A549 (cell line): ENCODE measurements at regions not wholly inside any gene's neighbourhood (a gene's known extent, or its start where the extent isn't known, plus 50 kb on each side); places are given as distances from the start of the nearest gene placed in this dataset.

ENCODE experiments used
- ATAC-seq, 2 experiments: fragments of 200-7000 bp in 1 of 2; fragments of >200 bp in 1 of 2; cut with Nextera tagmentation in 1 of 2; cut with Tn5 transposase in 1 of 2; 3 replicates each; pipeline versions ENCODE4 v1.8.0 to v1.9.1; 2018 to 2020; ENCODE audit warnings: mild to moderate bottlenecking in 1 of 2, moderate library complexity in 1 of 2
- CTCF ChIA-PET: fragments of 300-600 bp; sonication (Branson Sonifier 250); formaldehyde crosslinking; extraction: SDS; loops from one replicate; lab custom pipeline; 2021; ENCODE audit warnings: antibody characterized with exemption, inconsistent platforms; lab: Yijun Ruan, JAX
- POLR2A ChIA-PET: fragments of 350-600 bp; formaldehyde crosslinking; extraction: SDS; loops from one replicate; lab custom pipeline; 2021; ENCODE audit warnings: antibody characterized with exemption, inconsistent platforms; lab: Yijun Ruan, JAX
- DNase-seq, 2 experiments: peaks; one replicate each; pipeline versions ENCODE4 v3.0.0 to v3.0.0-alpha.2; 2011 to 2016; ENCODE audit warnings: low read depth in 1 of 2, low spot score in 1 of 2
- FAIRE-seq: peaks from 2 replicates; lab custom pipeline; 2011; peaks lifted over from hg19 to GRCh38; lab: Jason Lieb, UNC
- H3K27ac ChIP-seq, 2 experiments: fragments of >200 bp; sonication (Bioruptor Twin); formaldehyde crosslinking; 3 replicates each; pipeline ENCODE4 v1.5.1; 2016 to 2017
- H3K4me1 ChIP-seq: fragments of >200 bp; sonication (Bioruptor Twin); formaldehyde crosslinking; 3 replicates; pipeline ENCODE4 v1.6.1; 2016
- H3K4me2 ChIP-seq: fragments of >200 bp; sonication (Bioruptor Twin); formaldehyde crosslinking; 3 replicates; pipeline ENCODE4 v1.6.1; 2016
- H3K4me3 ChIP-seq: fragments of >200 bp; sonication (Bioruptor Twin); formaldehyde crosslinking; 3 replicates; pipeline ENCODE4 v1.5.1; 2016
- H3K9me3 ChIP-seq: fragments of >200 bp; sonication (Bioruptor Twin); formaldehyde crosslinking; 3 replicates; pipeline ENCODE4 v1.6.1; 2016
- BHLHE40 ChIP-seq: IDR thresholded peaks from 2 replicates; pipeline ENCODE4 v1.6.1; 2012; ENCODE audit warnings: low read depth, low read length, inconsistent platforms
- CBX8 ChIP-seq: fragments of 200-600 bp; sonication (generic); IDR thresholded peaks from 2 replicates; pipeline ENCODE4 v1.6.1; 2016
- CHD2 ChIP-seq: fragments of 150-350 bp; IDR thresholded peaks from 2 replicates; pipeline ENCODE4 v1.6.1; 2014; ENCODE audit warnings: low read length; ENCODE audit not compliant: partially characterized antibody
- CHD4 ChIP-seq: fragments of 200-600 bp; sonication (generic); IDR thresholded peaks from 2 replicates; pipeline ENCODE4 v1.6.1; 2016; ENCODE audit warnings: antibody characterized with exemption, mild to moderate bottlenecking, borderline replicate concordance
- EHMT2 ChIP-seq: fragments of 200-600 bp; sonication (generic); IDR thresholded peaks from 2 replicates; pipeline ENCODE4 v1.6.1; 2016; ENCODE audit warnings: antibody characterized with exemption, low read depth, mild to moderate bottlenecking, moderate library complexity
- ELK1 ChIP-seq: fragments of 150-350 bp; IDR thresholded peaks from 2 replicates; pipeline ENCODE4 v1.6.1; 2014; ENCODE audit warnings: low read depth, mild to moderate bottlenecking, low read length
- FOXS1 ChIP-seq: fragments of 250-450 bp; sonication (Bioruptor Pico); IDR thresholded peaks from 2 replicates; pipeline ENCODE4 v1.5.0; 2020; ENCODE audit warnings: mild to moderate bottlenecking, moderate library complexity
- HOXB5 ChIP-seq: fragments of 250-450 bp; sonication (Bioruptor Pico); IDR thresholded peaks from 2 replicates; pipeline ENCODE4 v1.5.0; 2020; ENCODE audit warnings: mild to moderate bottlenecking, moderate library complexity
- JUN ChIP-seq, 2 experiments: fragments of >200 bp; sonication (Bioruptor Twin); formaldehyde crosslinking; IDR thresholded peaks; 2 replicates in 1 of 2; 3 replicates in 1 of 2; pipeline ENCODE4 v1.6.1; 2016 to 2017
- JUNB ChIP-seq: fragments of >200 bp; sonication (Bioruptor Twin); formaldehyde crosslinking; IDR thresholded peaks from 2 replicates; pipeline ENCODE4 v1.6.1; 2016
- NFE2L2 ChIP-seq: fragments of 150-350 bp; conservative IDR thresholded peaks from 2 replicates; pipeline ENCODE4 v1.6.1; 2014; ENCODE audit warnings: low read length
- PHF8 ChIP-seq: fragments of 200-600 bp; sonication (generic); IDR thresholded peaks from 2 replicates; pipeline ENCODE4 v1.6.1; 2016; ENCODE audit warnings: low read depth, mild to moderate bottlenecking, antibody characterized with exemption, moderate library complexity, borderline replicate concordance
- RARB ChIP-seq: fragments of 250-450 bp; sonication (Bioruptor Pico); IDR thresholded peaks from 2 replicates; pipeline ENCODE4 v1.8.0; 2021; ENCODE audit warnings: mild to moderate bottlenecking, moderate library complexity
- REST ChIP-seq: fragments of 200-600 bp; sonication (generic); IDR thresholded peaks from 2 replicates; pipeline ENCODE4 v1.6.1; 2016; ENCODE audit warnings: antibody characterized with exemption, mild to moderate bottlenecking, moderate library complexity
- RFX5 ChIP-seq: fragments of 450-650 bp; IDR thresholded peaks from 2 replicates; pipeline ENCODE4 v1.7.1; 2014; ENCODE audit warnings: antibody characterized with exemption, mild to moderate bottlenecking, moderate library complexity
- USF2 ChIP-seq: fragments of 450-650 bp; IDR thresholded peaks from 2 replicates; pipeline ENCODE4 v1.6.1; 2014; ENCODE audit warnings: antibody characterized with exemption
- ZC3H11A ChIP-seq: fragments of 450-650 bp; IDR thresholded peaks from 2 replicates; pipeline ENCODE4 v1.6.1; 2014; ENCODE audit warnings: antibody characterized with exemption, mild to moderate bottlenecking
- ZNF302 ChIP-seq: fragments of 250-450 bp; sonication (Bioruptor Pico); IDR thresholded peaks from 2 replicates; pipeline ENCODE4 v1.9.0; 2021; ENCODE audit warnings: inconsistent platforms, mild to moderate bottlenecking, moderate library complexity
- WGBS: methylation state at CpG from one replicate; pipeline ENCODE4 v1.1.6; 2017; ENCODE audit errors: missing lambda C conversion rate; 5-methylcytosine and 5-hydroxymethylcytosine counted together

GRCh38 chr4:126895988-126896570, 736.7 kb upstream of the INTU start:
- CTCF ChIA-PET, result no interaction called here

GRCh38 chr4:126897038-126897437, 735.7 kb upstream of the INTU start:
- TF ChIP-seq EHMT2, result no peak
- H3K4me2 ChIP-seq, result no peak overlapping the region
- no peaks in the 10 kb centered on the region for H3K9me3 ChIP-seq
- H3K27ac ChIP-seq, result no peak overlapping the region
- POLR2A ChIA-PET, result no interaction called here
- CTCF ChIA-PET, result no interaction called here
- DNase-seq (no peak), FAIRE-seq (no peak), ATAC-seq (no peak)
- no peaks in the 10 kb centered on the region for H3K4me1 ChIP-seq
- no peak overlapping the region for H3K4me3 ChIP-seq
- 44% methylated on average over 1 of the region's 3 CpGs for WGBS

More at GRCh38 chr4:126895988-126896570, 736.7 kb upstream of the INTU start:
- WGBS, result 9% methylated on average over 2 of the region's 2 CpGs
- H3K4me3 ChIP-seq, result no peak overlapping the region
- no peaks in the 10 kb centered on the region for H3K4me1 ChIP-seq
- POLR2A ChIA-PET, result no interaction called here
- H3K4me2 ChIP-seq, result no peak overlapping the region
- no peak overlapping the region for H3K27ac ChIP-seq
- TF ChIP-seq ZC3H11A (no peak), PHF8 (no peak), JUNB (no peak), CHD4 (no peak), REST (no peak), HOXB5 (CRISPR knock-in tag) (no peak), FOXS1 (no peak), BHLHE40 (no peak)
- no peaks in the 10 kb centered on the region for H3K9me3 ChIP-seq
- DNase-seq (no peak), ATAC-seq (no peak), FAIRE-seq (no peak)

- TF ChIP-seq NFE2L2 (no peak), PHF8 (no peak)
- WGBS, result 65% methylated on average over 1 of the region's 1 CpG
- ATAC-seq (no peak), FAIRE-seq (no peak), DNase-seq (no peak)
- ChIA-PET POLR2A (no interaction called here), CTCF (interaction anchor here (0.6 kb wide), 1 partner anchor 213 kb away, joined by 3 read pairs; no protein-coding TSS in a partner anchor)
- Histone ChIP-seq H3K4me1 (no peaks in the 10 kb centered on the region), H3K9me3 (no peaks in the 10 kb centered on the region), H3K4me3 (no peak overlapping the region), H3K4me2 (no peak overlapping the region), H3K27ac (no peak overlapping the region)
Measured at GRCh38 chr4:126898815-126899214, 733.9 kb upstream of the INTU start.

GRCh38 chr4:126899331-126899801, 733.4 kb upstream of the INTU start:
- CTCF ChIA-PET, result interaction anchor here (0.6 kb wide), 1 partner anchor 214 kb away, joined by 3 read pairs; no protein-coding TSS in a partner anchor
- DNase-seq (peak in 1 of 2 experiments; percentile 1), ATAC-seq (no peak), FAIRE-seq (no peak)
- H3K4me2 ChIP-seq, result no peak overlapping the region
- TF ChIP-seq RARB (no peak), USF2 (no peak), NFE2L2 (no peak), JUN (IDR thresholded peaks at IDR 0.05) (no peak), CBX8 (no peak), ZNF302 (CRISPR knock-in tag) (no peak), BHLHE40 (no peak), ELK1 (no peak), CHD2 (no peak), RFX5 (no peak)
- POLR2A ChIA-PET, result no interaction called here
- H3K4me1 ChIP-seq, result no peaks in the 10 kb centered on the region
- no peak overlapping the region for H3K27ac ChIP-seq
- 5% methylated on average over 2 of the region's 2 CpGs for WGBS
- H3K4me3 ChIP-seq, result no peak overlapping the region
- no peaks in the 10 kb centered on the region for H3K9me3 ChIP-seq
